ENCODE measurements at regions not wholly inside any gene's neighbourhood (a gene's known extent, or its start where the extent isn't known, plus 50 kb on each side); places are given as distances from the start of the nearest gene placed in this dataset.
"Not testable (repeated sequence)": the region's sequence is repeated elsewhere in the genome, so short reads cannot be mapped to it uniquely, and the experiment has no call there.

DNA sequence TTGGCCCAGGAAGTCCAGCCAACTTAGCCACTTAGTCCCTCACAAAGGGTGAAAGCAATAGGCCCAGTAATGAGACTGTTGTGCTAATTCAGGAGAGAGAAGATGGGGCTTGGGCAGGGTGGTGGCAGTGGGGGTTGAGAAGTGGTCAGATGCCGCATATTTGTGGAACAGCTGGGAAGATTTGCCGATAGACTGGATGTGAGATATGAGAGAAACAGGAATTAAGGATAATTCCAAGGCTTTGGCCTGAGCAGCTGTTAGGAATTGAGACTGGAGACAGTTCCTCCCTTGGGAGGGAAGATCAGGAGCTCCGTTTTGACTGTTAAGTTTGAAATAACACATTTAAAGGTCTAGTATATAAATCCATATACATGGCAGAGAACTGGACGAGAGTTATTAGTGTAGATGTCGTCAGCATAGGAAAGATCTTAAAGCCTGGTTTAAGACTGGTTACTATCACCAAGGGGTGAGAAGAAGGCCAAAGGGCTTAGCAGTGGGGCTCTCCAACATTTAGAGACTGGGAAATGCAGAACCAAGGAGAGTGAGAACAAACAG, 323.7 kb upstream of the FAM78B start:
- H2BK12ac ChIP-seq (ENCODE audit: insufficient read length, low read depth, low read length) = no peak overlapping the region
- no peak overlapping the region for H3K14ac ChIP-seq (ENCODE audit: insufficient read depth, low read length)
- H3K4me2 ChIP-seq (ENCODE audit: insufficient read depth, insufficient read length, low read length) = no peak overlapping the region
- no peak overlapping the region for H3K56ac ChIP-seq (ENCODE audit: insufficient read length, low read depth, low read length)
- no peak overlapping the region for H3K23ac ChIP-seq (ENCODE audit: insufficient read length, low read depth, low read length)
- Mint-ChIP-seq H3K4me3 (no peak overlapping the region), H3K36me3 (ENCODE audit: insufficient read depth in 1 of 3, low read depth in 3 of 3) (peaks cover 0 to 3% (median 0%) of the 10 kb centered on the region in 3 experiments; a peak in 1 of 7 replicates), H3K27me3 (ENCODE audit: low read depth) (peaks cover 3% of the 10 kb centered on the region), H3K9me3 (peaks cover 0 to 3% of the 10 kb centered on the region in 2 experiments; a peak in 3 of 5 replicates), H3K27ac (no peak overlapping the region), H3K4me1 (no peaks in the 10 kb centered on the region)
- no peak overlapping the region for H3T11ph ChIP-seq (ENCODE audit: low read length)
- no peaks in the 10 kb centered on the region for H3K79me2 ChIP-seq (ENCODE audit: insufficient read depth, low read length)
- H2BK5ac ChIP-seq (ENCODE audit: insufficient read length, low read length) = no peak overlapping the region
- no peak overlapping the region for H2AFZ ChIP-seq (ENCODE audit: low read length)
- no peaks in the 10 kb centered on the region for H3K23me2 ChIP-seq (ENCODE audit: insufficient read length, low read depth, low read length, poor library complexity, severe bottlenecking)
- no peak overlapping the region for H2BK20ac ChIP-seq (ENCODE audit: low read depth, low read length, poor library complexity, severe bottlenecking)
- H3K27me3 ChIP-seq (ENCODE audit: insufficient read depth, low read length) = no peaks in the 10 kb centered on the region; the same call in 1 of the 2 replicates
- TF ChIP-seq CTCF (conservative IDR thresholded peaks at IDR 0.05) = no peak
- no peak overlapping the region for H3K18ac ChIP-seq (ENCODE audit: insufficient read length, low read depth, low read length)
- no CpG with 5 or more reads among the region's 5 CpGs for WGBS (ENCODE audit: extremely low coverage, insufficient read length, low lambda C conversion rate)
- H3K4me1 ChIP-seq (ENCODE audit: insufficient read depth, low read length) = no peaks in the 10 kb centered on the region
- no peak overlapping the region for H3K4ac ChIP-seq (ENCODE audit: low read depth, low read length)
- no peak overlapping the region for H2BK120ac ChIP-seq (ENCODE audit: low read depth, low read length, poor library complexity, severe bottlenecking)
- no peak overlapping the region for H4K5ac ChIP-seq (ENCODE audit: insufficient read length, low read depth, low read length)
- no peak overlapping the region for H2AK5ac ChIP-seq (ENCODE audit: insufficient read length, low read length)
- no peak for DNase-seq
- no peak overlapping the region for H3K27ac ChIP-seq (ENCODE audit: insufficient read length, low read depth, low read length)
- no peak overlapping the region for H4K8ac ChIP-seq (replicated peaks; ENCODE audit: insufficient read length, low read depth, low read length)
- no peaks in the 10 kb centered on the region for H4K20me1 ChIP-seq (ENCODE audit: control insufficient read depth, insufficient read depth, insufficient read length)
- no peaks in the 10 kb centered on the region for H3K79me1 ChIP-seq (ENCODE audit: insufficient read depth, low read depth, low read length, poor library complexity, severe bottlenecking)
- no peak overlapping the region for H3K9ac ChIP-seq (ENCODE audit: extremely low read depth, insufficient read length, low read length)
- no peak overlapping the region for H2BK15ac ChIP-seq (ENCODE audit: low read depth, low read length)
- H3K9me3 ChIP-seq (ENCODE audit: control insufficient read depth, low read depth, low read length) = no peaks in the 10 kb centered on the region
- H4K91ac ChIP-seq (ENCODE audit: insufficient read length, low read depth, low read length) = no peak overlapping the region

DNA sequence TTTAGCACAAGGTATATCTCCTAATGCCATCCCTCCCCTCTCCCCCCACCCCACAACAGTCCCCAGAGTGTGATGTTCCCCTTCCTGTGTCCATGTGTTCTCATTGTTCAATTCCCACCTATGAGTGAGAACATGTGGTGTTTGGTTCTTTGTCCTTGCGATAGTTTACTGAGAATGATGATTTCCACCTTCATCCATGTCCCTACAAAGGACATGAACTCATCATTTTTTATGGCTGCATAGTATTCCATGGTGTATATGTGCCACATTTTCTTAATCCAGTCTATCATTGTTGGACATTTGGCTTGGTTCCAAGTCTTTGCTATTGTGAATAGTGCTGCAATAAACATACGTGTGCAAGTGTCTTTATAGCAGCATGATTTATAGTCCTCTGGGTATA, 327.0 kb upstream of the FAM78B start:
- H3K4ac ChIP-seq (ENCODE audit: low read depth, low read length); H3K36me3 Mint-ChIP-seq (ENCODE audit: insufficient read depth in 1 of 3, low read depth in 3 of 3); H3K14ac ChIP-seq (ENCODE audit: insufficient read depth, low read length); H4K91ac ChIP-seq (ENCODE audit: insufficient read length, low read depth, low read length); H3K56ac ChIP-seq (ENCODE audit: insufficient read length, low read depth, low read length); H2AFZ ChIP-seq (ENCODE audit: low read length); H3K79me1 ChIP-seq (ENCODE audit: insufficient read depth, low read depth, low read length, poor library complexity, severe bottlenecking); H3K27me3 Mint-ChIP-seq (ENCODE audit: low read depth); H3K27ac ChIP-seq (ENCODE audit: insufficient read length, low read depth, low read length); H4K8ac ChIP-seq (replicated peaks; ENCODE audit: insufficient read length, low read depth, low read length); H2BK12ac ChIP-seq (ENCODE audit: insufficient read length, low read depth, low read length); H3K4me3 Mint-ChIP-seq; H2AK5ac ChIP-seq (ENCODE audit: insufficient read length, low read length); H2BK15ac ChIP-seq (ENCODE audit: low read depth, low read length); H3K79me2 ChIP-seq (ENCODE audit: insufficient read depth, low read length); H2BK20ac ChIP-seq (ENCODE audit: low read depth, low read length, poor library complexity, severe bottlenecking); H2BK5ac ChIP-seq (ENCODE audit: insufficient read length, low read length); DNase-seq; H3K4me1 Mint-ChIP-seq; H3K23me2 ChIP-seq (ENCODE audit: insufficient read length, low read depth, low read length, poor library complexity, severe bottlenecking); H3K4me1 ChIP-seq (ENCODE audit: insufficient read depth, low read length); H3T11ph ChIP-seq (ENCODE audit: low read length); H3K18ac ChIP-seq (ENCODE audit: insufficient read length, low read depth, low read length); H3K27ac Mint-ChIP-seq; H4K20me1 ChIP-seq (ENCODE audit: control insufficient read depth, insufficient read depth, insufficient read length); H3K9ac ChIP-seq (ENCODE audit: extremely low read depth, insufficient read length, low read length); H3K27me3 ChIP-seq (ENCODE audit: insufficient read depth, low read length); H3K9me3 ChIP-seq (ENCODE audit: control insufficient read depth, low read depth, low read length); H2BK120ac ChIP-seq (ENCODE audit: low read depth, low read length, poor library complexity, severe bottlenecking); H3K23ac ChIP-seq (ENCODE audit: insufficient read length, low read depth, low read length); H3K4me2 ChIP-seq (ENCODE audit: insufficient read depth, insufficient read length, low read length); H4K5ac ChIP-seq (ENCODE audit: insufficient read length, low read depth, low read length): not testable (repeated sequence)
- WGBS (ENCODE audit: extremely low coverage, insufficient read length, low lambda C conversion rate) = no CpG with 5 or more reads among the region's 2 CpGs
- peaks cover 12 to 13% of the 10 kb centered on the region in 2 experiments; a peak in 4 of 5 replicates for H3K9me3 Mint-ChIP-seq

All from H9 (cell line).